Fibroblast of skin of right quadriceps (primary cell): ENCODE measurements at regions not wholly inside any gene's neighbourhood (a gene's known extent, or its start where the extent isn't known, plus 50 kb on each side); places are given as distances from the start of the nearest gene placed in this dataset.

Experiments
- DNase-seq: peaks from one replicate; pipeline ENCODE4 v3.0.0-alpha.2; 2013

DNA sequence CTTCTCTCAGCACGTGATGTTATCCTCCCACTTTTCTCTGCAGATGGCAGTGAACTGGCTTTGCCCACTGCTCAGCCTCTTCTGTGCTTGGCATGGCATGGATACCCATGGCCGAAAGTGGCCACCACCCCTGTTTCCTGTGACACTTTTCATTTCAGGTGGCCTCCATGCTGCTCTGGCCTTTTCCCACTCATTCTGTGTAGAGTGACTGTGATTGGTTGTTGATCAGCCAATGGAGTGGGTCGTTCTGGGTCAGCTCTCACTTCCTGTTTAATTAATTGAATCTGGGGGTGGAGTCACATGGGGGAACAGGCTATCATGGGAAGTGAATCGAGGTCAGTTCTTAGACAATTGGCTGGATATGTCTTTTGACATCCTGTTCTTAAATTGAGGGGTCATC lies 350.1 kb upstream of the EEF2KMT start:
- DNase-seq: no peak

DNA sequence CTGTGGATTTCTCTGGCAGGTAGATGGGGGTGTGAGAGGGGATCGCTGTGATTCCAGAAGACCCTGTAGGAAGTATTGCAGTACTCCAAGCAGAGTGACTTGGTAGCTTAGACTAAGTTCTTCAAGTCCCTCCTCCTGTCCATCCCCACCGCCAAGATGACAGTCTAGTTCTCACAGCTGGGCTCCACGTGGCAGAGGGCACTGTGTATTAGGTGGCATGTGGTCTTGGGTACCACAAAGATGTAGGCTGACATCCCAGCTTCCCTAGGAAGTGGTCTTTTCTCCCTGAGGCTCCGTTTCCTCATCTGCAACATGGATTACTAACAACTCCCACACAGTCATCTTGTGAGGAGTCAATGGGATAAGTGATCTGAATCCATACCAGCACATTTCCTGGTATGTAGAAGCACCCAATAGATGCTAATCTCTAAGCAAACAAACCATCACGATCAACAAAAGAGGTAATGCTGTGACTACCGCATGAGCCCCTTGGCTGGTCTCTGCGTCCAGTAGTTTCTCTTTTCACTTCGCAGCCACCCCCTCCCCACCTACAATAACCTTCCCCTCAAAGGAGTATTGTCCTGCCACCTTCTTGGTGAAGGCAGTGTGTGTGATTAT lies 349.1 kb upstream of the EEF2KMT start:
- no peak for DNase-seq

DNA sequence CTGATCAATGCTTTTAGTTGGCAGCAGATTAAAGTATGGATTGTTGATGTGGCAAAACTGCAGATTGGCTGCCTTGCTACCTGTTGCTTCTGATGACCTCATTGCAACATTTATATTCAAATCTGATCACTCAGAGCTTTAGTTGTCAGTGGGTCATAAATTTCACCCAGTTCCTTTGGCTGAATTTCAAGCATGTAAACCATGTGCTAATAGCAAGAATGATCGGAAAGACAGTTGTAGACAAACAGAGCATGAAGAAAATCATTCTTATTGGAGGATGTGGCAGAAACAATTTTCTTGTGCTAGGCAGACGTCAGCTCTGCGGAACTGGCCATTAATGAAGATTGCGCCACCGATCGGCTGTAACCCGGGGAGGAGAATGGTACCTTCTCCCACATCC lies 346.6 kb upstream of the EEF2KMT start:
- no peak for DNase-seq

DNA sequence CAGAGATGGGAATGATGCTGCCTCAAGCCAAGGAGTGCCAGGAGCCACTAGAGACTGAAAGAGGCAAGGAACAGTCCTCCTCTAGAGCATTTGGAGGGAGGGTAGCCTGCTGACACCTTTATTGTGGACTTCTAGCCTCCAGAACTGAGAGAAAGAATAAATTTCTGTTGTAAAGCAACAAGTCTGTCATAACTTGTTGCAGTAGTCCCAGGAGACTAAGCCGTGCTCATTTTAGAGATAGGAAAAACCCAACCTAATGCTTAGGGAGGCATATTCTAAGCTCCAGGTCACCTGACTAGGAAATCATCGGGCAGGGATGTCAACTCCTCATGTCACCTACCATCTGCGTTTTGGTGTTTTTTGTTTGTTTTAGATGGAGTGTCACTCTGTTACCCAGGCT lies 345.4 kb upstream of the EEF2KMT start:
- DNase-seq: no peak

DNA sequence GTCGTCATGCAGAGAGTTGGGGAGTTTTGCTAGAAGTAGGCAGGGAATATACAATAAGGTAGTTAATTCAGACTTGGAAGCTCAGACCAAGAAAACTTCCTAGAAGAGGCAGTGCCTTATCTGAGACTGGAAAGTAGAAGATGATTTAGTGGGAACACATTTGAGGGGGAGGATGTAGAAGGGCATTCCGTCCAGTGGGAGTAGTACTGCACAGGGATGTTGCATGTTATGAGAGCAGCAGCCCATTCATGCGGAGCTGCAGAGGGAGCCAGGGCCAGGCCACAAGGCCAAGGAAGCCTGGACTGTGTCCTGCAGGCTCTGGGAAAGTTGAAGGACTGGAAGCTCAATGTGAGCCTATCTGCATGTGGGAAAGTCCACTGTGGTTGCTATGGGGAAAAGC lies 344.5 kb upstream of the EEF2KMT start:
- no peak for DNase-seq

DNA sequence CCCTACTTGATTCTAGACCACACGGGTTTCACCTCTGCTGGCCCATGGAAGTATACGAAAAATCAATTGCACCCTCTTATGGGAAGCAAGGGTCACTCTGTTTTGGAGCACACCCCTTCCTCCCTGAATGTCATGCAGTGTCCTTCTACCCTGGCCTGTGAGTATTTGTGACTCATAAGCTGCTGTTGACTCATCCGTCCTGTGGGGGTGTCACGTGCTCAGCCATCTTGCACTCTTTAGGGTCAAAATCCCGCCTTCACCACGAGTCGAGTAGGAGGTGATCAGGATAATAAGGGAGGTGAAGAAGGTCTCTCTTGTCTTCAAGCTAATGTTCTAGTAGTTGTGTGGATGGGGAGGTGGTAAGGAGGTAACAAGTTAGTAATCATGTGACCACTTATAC lies 341.0 kb upstream of the EEF2KMT start:
- no peak for DNase-seq

DNA sequence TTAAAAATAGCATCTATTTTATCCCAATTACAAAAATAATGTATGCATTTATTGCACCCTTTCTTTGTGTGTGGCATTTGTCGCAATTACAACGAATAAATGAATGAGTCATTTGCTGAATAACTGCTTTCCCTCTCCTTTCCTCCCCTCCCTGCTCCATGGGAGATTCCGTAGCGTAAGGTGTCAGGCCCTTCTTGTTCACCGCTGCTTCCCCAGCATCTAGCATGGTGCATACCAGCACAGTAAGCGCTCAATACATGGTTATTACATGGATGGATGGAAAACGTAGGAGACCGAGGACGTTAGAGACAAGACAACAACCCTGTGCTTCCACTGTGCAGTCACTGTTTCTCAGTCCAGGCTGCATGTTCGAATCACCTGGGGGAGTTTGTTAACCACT lies 336.0 kb upstream of the EEF2KMT start:
- no peak for DNase-seq

DNA sequence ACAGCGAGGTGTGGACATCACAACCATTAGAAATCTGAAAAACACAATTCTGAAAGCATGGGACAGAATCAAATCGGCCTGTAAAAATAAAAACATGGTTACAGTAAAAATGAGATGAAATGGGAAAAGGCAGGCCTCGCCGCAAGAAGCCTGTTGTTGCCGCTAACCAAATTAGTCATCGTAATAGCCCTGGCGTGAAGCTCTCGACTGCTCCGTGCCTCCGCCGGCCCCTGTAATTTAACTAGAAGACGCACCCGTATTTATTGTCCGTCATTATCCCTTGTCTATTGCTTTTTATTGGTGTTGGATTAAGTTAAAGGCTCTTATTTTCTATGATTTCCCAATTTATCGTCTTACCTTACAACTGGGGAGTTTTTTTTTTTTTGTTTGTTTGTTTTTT lies 334.6 kb upstream of the EEF2KMT start:
- no peak for DNase-seq

DNA sequence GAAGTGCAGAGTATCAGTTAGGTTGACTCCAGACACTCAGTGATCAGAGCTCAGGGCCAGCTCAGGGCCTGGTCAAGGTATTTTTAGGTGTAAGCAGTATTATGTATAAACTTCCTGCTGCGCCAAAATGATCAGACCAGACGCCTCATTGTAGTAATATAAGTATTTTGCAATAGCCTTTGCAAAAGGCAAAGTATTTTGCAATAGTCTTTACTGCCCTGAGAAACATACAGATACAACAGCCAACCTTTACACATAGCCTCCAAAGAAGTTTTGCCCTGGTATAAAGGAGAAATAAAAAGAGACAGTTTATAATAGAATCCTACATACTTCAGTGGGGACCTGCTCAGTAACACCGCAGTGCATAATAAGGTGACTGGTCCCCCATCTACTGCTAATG lies 333.0 kb upstream of the EEF2KMT start:
- no peak for DNase-seq

DNA sequence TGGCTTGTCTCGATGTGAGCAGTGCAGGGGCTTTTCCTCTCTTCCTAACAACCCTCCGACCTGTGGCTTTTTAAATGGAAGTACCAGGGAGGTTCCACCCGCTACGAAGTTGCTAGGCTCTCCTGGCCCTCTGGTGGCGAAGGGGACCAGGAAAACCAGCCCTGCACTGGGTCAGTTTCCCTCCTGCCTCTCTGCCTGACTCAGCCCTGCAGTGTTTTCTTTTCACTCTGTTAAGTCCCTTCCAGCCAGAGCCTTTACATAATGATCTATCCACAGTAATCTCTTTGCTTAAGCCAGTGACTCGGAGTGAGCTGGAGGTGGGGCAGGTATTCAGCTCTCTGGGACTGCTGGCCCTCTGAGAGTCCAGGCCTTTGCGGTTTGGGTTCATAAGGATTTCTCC lies 331.3 kb upstream of the EEF2KMT start:
- DNase-seq: no peak

DNA sequence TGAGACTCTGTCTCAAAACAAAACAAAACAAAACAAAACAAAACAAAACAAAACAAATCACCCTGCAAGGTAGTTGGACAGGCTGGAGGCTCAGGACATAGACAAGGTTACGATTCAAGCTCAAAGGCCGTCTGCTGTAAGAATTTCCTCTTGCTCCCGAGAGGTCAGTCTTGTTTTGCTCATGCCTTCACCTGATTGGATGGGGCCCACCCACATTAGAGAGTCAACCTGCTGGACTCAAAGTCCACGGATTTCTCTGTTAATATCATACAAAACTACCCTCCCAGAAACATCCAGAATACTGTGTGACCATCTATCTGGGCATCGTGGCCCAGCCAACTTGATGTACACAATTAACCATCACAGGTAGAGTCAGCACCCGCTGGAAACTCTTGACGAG lies 330.0 kb upstream of the EEF2KMT start:
- DNase-seq: no peak

DNA sequence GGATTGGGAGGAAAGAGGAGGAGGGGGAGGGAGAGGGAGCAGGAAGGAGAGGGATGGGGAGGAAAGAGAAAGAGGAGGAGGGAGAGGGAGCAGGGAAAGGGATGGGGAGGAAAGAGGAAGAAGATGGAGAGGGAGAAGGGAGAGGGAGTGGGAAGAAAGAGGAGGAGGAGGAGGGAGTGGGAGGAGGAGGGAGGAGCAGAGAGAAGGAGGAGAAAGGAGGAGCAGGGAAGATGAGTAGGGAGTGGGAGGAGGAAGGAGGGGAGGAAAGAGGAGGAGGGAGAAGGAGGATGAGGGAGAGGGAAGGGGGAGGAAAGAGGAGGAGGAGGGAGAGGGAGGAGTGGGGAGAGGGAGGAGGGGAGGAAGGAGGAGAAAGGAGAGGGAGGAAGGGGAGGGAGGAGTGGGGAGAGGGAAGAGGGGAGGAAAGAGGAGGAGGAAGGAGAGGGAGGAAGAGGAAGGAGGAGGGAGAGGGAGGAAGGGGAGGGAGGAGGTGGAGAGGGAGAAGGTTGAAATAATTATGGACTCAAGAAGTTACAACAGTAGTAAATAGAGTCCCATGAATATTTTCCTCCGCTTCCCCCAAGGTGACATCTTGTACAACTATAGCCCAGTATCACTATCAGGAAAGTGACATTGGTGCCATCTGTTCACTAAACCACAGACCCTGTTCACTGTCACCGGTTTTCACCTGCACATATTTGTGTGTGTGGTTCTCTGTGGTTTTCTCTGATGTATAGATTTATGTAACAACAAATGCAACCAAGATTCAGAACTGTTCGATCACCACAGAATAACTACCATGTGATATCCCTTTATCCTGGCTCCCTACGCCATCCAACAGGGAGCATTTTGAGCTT lies 325.3 kb upstream of the EEF2KMT start:
- no peak for DNase-seq

DNA sequence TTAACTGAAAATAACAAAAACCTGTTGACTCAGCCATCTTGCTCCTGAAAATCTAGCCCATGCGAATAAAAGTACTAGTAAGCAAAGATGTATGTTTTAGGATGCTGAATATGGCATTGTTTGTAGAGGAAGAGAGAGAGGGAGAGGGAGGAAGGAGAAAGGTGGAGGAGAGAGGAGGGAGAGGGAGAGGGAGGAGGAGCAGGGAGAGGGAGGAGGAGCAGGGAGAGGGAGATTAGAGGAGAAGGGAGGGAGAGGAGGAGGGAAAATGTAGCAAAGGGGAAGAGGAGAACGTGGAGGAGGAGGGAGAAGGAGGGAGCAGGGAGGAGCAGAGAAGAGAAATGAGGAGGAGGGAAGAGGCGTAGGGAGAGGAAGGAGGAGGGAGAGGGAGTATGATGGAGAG lies 324.5 kb upstream of the EEF2KMT start:
- no peak for DNase-seq

DNA sequence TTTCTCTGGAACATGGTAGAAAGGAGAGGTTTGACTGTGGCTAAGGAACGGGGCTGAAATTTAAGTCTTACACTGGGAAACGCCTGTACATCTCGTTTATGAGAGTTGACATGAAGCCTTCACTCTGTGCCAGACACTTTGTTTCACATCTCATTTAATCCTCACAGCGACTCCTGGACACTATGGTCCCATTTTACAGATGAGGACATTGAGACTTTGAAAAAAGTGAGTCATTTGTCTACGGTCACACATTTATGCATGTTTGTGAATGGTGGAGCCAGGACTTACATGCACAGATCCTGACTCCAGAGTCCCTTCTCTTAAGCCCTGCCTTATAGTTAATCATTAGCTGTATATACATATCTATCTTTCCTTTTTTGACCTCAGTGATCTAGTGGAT lies 318.4 kb upstream of the EEF2KMT start:
- DNase-seq: no peak

DNA sequence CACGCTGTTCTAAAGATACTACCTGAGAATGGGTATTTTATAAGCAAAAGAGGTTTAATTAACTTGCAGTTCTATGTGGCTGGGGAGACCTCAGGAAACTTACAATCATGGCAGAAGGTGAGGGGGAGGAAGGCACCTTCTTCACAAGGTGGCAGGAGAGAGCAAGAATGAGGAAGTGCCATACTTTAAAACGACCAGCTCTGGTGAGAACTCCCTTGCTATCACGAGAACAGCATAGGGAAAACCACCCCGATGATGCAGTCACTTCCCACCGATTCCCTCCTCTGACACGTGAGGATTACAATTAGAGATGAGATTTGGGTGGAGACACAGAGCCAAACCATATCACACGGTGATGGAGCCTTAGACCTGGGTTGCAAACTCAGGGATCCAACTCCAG lies 317.5 kb upstream of the EEF2KMT start:
- DNase-seq: no peak

DNA sequence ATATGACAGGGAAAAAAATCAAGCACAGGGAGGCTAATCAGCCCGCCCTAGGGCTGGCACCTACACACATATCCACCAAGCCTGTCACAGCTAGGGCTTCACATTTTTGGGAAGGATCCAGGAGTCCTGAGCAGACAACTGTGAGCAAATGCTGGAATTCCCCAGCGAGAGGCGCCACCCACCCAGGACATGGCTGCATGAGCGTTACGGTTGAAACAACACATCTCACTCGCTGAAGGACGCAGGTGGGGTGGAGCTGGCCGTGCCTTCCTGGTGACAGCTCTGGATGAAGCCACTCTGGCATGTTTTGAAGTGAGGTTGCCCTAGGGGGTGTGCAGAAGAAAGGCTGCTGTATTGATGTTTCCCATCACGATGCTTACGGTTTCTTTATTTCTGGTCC lies 315.1 kb upstream of the EEF2KMT start:
- no peak for DNase-seq

DNA sequence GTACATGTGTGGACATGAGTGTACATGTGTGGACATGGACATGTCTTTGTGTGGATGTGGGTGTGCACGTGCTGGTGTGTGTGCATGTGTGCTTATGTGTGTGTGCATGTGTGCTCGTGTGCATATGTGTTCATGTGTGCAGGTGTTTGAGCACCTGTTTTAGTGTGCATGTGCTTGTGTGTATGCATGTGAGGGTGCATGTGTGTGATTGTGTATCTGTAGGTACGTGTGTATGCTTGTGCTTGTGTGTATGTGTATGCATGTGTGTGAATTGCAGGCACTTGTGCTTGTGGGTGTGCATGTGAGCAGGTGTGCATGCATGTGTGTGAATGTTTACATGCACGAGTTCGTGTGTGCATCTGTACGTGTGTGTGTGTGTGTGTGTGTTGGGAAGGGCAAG lies 300.6 kb upstream of the EEF2KMT start:
- DNase-seq: no peak

DNA sequence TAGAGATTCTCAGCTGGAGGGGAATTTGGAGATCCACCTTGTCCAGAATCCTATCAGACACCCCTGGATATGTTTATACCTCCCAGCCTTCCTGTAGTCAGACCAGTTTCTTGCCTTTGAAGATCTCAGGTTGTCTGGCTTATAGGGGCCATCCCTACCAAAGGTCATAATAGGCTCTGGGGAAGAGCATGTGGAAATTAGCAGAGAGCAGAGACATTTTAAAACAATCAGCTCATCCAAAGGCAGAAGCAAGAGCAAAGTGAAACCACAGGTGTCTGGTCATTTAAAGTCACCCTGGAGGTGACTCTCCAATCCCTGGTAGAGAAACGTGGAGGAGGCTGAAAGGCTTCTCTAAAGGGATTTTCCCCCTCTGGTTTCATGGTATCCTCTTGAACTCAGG lies 299.3 kb upstream of the EEF2KMT start:
- DNase-seq: no peak

DNA sequence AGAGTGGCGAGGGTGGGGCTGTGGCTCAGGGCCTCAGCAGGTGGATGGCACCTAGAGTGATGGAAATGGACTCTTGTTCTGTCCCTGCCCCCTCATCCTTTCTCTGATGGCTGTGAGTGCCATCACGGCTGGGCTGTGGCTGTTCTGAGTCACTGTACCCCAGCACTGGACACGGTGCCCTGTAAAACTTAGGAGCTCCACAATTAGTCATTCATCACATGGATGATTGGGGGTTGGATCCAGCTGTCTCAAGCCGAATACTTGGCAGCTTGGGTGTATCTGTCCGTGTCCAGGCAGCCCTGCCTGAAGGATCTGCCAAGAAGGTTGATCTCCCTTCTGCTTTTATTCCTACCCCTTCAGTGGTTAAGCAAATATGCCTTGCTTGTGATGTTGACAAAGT lies 295.5 kb upstream of the EEF2KMT start:
- no peak for DNase-seq

DNA sequence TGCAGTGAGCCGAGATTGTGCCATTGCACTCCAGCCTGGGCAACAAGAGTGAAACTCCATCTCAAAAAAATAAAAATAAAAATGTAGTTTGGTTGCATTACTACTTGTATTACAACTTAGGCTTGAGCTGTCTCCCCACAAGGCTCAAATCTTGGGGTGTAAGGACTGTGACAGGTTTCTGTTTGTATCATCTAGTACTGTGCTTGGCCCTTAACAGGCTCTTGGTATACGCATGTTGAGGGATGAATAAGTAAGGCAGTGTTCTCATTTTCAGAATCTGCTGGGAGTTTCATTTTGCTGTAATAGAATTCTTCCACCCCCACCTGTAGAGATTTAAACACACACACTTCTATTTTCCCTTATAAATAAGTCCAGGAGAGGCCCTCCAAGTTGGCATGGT lies 289.4 kb upstream of the EEF2KMT start:
- DNase-seq: no peak

DNA sequence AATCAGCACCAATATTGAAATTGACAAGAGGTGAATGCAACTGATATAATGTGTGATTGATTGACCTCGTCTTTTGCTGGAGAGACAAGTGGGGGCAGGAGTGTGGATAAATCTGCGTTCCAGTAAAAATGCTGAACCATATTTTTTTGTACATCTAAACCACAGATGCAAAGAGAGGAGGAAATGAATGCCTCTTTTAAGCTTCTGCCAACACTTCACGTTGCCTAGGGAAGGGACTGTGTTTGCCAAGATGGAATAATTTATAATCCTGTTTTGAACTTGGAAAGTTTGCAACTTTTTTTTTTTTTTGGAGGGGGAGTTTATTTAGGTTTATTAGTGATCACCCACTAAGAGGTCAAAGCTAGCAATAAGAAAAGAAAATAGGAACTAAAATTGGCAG lies 288.2 kb upstream of the EEF2KMT start:
- no peak for DNase-seq

DNA sequence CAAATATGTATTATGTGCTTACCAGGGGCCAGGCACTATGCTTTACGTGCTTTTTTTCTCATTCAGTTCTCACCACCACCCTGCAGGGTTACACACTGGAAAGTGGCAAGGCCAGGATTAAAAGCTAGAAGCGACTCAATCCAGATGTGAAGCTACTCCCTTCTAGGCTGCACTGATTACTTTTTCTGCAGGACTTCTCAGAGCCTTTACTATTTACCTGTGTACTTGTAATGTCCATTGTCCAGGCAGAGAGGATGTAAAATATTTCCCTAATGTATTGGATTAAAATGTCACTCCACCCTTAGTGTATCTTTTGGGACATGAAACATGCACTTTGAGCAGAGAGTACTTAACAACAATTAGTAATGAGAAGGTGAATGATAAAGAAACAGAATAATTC lies 287.5 kb upstream of the EEF2KMT start:
- no peak for DNase-seq

DNA sequence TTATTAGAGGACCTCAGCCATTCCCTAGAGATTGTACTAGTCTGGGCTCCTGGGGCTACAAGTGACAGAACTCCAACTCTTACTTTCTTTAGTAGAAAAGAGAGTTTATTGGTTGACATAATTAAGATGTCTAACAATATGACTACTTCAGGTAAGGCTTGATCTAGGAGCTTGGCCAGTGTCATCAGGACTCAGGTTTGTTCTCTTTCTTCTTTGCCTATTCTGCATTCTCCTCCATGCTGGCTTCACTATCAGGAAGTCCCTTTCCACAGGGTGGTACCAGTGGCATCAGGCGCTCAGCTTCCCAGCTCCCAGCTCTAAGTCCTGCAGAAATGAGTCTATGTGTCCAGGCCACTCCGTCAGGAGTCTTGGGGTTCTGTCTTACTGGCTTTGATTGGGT lies 286.1 kb upstream of the EEF2KMT start:
- DNase-seq: no peak

DNA sequence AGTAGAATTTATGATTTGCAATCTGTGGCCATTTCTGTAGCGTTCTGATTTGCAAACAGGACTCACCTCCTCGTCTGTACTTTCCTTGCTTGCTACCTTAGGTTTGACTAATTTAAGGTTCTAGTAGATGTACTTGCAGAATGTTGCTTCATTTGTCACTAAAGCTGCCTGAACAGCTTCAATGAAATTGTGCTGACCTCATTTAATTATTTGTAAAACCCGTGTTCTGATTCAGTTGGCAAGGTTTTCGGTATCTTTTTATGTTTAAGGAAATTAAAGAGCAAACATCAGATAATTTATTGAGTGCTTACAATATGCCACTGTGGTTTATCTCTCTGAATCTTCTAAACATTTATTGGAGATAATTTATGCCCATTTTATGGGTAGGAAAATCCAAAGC lies 284.9 kb upstream of the EEF2KMT start:
- no peak for DNase-seq

DNA sequence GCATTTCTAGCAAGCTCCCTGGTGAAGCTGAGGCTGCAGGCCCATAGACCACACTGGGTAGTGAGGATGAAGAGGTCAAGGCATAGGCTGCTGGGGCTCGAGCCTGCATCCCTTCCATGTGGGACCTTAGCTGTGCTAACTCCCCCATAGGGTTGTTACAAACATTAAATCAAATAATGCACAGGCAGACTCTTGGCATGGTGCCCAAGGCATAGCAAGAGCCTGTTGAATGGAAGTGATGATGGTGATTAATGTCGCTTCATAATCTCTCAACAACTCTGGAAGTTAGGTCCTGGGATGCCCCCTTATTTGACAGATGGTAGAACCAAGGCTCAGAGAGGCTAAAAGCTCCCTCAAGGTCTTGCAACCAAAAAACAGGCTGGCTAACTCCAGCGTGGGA lies 283.9 kb upstream of the EEF2KMT start:
- no peak for DNase-seq
